GM19395 (cell line): ENCODE measurements at regions not wholly inside any gene's neighbourhood (a gene's known extent, or its start where the extent isn't known, plus 50 kb on each side); places are given as distances from the start of the nearest gene placed in this dataset.
"Not testable (repeated sequence)": the region's sequence is repeated elsewhere in the genome, so short reads cannot be mapped to it uniquely, and the experiment has no call there.

Experiments used
- ATAC-seq: cut with Tn5 transposase; IDR thresholded peaks from one replicate; pipeline ENCODE4 v1.9.1; 2021; ENCODE audit warnings: mild to moderate bottlenecking, moderate library complexity; ENCODE audit not compliant: unreplicated experiment

GRCh38 chr5:72654231-72654630, 147.0 kb upstream of the ZNF366 start:
- no peak for ATAC-seq

DNA sequence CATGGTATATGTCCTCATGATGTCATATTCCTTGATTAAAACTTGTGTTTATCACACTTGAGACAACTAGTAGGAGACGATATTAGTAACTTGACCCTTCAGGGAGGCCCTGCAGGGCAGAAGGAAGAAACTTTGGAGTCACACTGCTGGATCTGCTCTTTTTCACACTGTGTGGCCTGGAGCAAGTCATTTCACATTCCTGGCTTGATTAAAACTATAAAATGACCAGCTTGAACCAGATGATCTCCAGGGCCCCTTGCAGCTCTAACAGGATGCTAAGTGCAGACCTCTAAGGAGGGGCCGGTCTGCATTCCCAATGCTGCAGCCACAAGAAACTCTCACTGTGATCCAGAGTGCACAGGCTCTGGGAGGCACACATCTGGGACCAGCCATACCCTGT, 146.4 kb upstream of the ZNF366 start:
- ATAC-seq: no peak

DNA sequence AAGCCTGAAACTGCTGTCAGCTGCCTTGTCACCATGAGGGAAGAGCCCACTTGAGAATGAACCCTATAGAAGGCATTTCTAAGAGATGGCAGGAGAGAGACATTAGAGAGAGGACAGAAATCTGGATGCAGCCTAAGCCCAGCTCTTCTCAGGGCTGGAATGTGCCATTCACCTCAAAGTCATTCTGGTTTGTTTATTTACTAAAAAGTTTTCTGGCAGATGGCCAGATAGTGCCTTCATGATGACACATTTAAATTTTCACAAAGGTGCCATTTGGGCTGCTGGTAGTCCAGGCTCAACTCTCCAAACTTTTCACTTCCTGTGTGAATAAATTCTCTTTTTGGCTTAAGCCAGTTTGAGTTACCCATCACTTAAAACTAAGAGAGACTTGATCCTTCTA, 144.6 kb upstream of the ZNF366 start:
- ATAC-seq: no peak

GRCh38 chr5:72651109-72651508, 143.9 kb upstream of the ZNF366 start:
- ATAC-seq: no peak

DNA sequence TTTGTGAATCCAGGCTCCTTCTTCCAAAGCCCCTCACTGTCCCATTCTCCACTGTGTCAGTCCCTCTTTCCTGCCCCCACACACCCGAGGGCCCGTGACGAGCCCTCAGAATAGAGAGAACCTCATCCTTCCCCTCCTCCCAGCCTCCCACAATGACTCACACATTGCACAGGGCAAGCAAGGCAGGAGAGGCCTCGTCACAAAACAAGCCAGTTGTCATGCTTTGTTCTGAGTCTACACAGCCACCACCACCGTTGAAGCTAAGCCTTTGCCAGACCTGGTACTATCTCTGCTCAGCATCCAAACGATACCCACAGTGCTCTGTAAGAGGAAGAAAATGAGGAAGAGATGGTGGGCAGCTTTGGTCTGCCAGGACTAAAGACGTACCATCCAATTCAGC, 142.2 kb upstream of the ZNF366 start:
- no peak for ATAC-seq

- ATAC-seq: no peak
These were observed 141.3 kb upstream of the ZNF366 start for GRCh38 chr5:72648480-72648879.

- ATAC-seq: no peak
These were observed 140.6 kb upstream of the ZNF366 start for GRCh38 chr5:72647806-72648205.

- ATAC-seq: no peak
These were observed 139.1 kb upstream of the ZNF366 start for GRCh38 chr5:72646246-72646866.

- no peak for ATAC-seq
These were observed 138.0 kb upstream of the ZNF366 start for GRCh38 chr5:72645064-72645846.

DNA sequence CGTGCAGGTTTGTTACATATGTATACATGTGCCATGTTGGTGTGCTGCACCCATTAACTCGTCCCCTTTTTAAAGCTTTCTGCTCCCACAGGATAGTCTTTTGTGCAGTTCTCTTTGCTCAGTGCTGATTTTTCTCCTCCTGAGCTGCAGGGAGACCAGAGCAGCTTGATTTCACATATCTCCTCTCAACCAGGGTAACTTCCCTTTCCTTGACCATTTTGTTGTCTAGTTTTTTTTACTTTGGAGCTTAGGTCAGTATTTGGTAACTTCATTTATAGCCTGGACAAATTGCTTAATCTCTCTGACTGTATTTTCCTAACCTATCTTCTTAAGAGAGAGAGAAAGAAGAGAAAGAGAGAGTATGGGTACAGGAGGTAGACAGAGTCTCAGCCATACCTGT, 137.1 kb upstream of the ZNF366 start:
- no peak for ATAC-seq

DNA sequence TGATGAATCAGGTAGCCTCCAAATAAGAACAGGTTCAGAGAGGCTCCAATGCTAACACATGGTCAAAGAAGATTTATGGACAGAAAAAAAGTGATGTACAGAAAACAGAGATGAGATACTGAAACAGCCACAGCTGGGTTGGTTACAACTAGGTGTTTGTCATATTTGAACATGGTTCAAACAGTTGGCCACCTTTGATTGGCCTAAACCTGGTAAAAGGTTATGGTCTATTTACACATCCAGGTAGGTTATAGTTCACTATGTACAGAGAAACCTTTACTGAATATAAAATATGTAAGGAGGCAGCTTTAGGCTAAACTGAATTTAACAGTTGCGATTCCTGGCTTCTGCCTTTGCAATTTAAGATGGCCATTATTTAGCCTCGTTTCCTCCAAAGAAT, 134.0 kb upstream of the ZNF366 start:
- ATAC-seq: no peak

GRCh38 chr5:72637058-72637457, 129.8 kb upstream of the ZNF366 start:
- ATAC-seq: no peak

GRCh38 chr5:72636565-72636964, 129.4 kb upstream of the ZNF366 start:
- ATAC-seq: not testable (repeated sequence)

DNA sequence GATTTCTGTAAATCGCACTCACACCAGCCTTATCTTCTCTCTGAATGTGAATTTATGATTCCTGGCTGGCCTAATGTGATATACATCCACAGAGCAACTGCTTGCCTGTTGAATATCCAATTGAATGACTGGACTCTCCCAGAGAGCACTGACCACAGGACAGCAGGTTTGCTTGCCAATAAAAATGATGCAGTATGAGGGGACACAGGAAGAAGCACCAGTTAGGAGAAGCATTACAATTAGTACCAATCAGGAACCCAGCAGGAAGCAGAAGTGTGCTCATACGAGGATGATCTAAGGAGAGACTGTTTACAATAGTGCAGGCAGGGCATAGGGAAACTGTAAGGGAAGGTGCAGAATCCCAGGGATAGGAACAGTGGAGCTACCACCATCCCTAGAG, 127.2 kb upstream of the ZNF366 start:
- ATAC-seq: no peak

GRCh38 chr5:72633649-72634048, 126.4 kb upstream of the ZNF366 start:
- no peak for ATAC-seq

GRCh38 chr5:72633041-72633445, 125.8 kb upstream of the ZNF366 start:
- no peak for ATAC-seq

- no peak for ATAC-seq
These were observed 123.5 kb upstream of the ZNF366 start for GRCh38 chr5:72630721-72631120.

- ATAC-seq: no peak
These were observed 122.9 kb upstream of the ZNF366 start for GRCh38 chr5:72630081-72630480.

- ATAC-seq: no peak
These were observed 121.7 kb upstream of the ZNF366 start for GRCh38 chr5:72628771-72629371.

DNA sequence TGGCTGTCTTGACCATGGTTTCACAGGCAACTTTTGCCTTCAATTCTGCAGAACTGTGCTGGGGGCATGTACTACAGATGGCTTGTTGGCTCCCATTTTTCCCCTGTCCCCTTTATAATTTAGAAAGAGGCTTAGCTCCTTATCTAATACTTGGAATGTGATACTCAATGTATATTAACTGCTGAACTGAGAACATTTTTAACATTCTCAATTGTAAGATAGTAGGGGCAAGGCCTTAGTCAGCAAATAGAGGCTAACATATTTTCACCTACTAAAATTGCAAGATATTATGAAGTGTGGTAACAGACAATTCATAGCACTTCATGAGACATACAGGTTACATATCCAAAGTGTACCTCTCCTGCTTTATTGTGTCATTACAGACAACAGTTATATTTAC, 118.1 kb upstream of the ZNF366 start:
- ATAC-seq: no peak

- ATAC-seq: no peak
These were observed 117.5 kb upstream of the ZNF366 start for GRCh38 chr5:72624641-72625236.

DNA sequence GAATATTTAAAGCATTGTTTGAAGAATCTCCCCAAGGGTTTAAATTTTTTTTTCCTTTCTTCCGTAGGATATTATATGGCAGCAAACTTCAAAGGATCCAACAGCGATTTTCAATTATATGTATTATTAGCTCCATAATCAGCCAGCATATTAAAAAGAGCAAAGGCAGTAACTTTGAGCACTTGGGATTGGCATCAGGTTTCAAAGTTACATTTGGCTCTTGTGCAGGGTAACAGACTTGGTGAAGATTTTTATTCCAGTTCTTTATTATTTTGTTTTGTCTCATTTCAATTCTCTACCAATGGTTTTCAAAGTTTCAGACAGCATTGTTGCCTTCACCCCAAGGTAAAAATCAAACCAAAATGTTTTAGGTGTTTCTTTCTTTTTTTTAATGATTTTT, 116.7 kb upstream of the ZNF366 start:
- no peak for ATAC-seq
